Karpas-422 (cell line): ENCODE measurements at regions not wholly inside any gene's neighbourhood (a gene's known extent, or its start where the extent isn't known, plus 50 kb on each side); places are given as distances from the start of the nearest gene placed in this dataset.

ENCODE experiments used
- DNase-seq: peaks from one replicate; pipeline ENCODE4 v3.0.0-alpha.2; 2015
- H2AFZ ChIP-seq: fragments of 200-600 bp; sonication (generic); 2 replicates; pipeline ENCODE4 v1.6.1; 2014; ENCODE audit warnings: antibody characterized with exemption, low read length, mixed read lengths
- H3K27ac ChIP-seq: fragments of 200-600 bp; sonication (generic); 2 replicates; pipeline ENCODE4 v1.5.1; 2014; ENCODE audit warnings: mild to moderate bottlenecking, low read length, moderate library complexity
- H3K27me3 ChIP-seq: fragments of 200-600 bp; sonication (generic); 2 replicates; pipeline ENCODE4 v1.6.1; 2014; ENCODE audit warnings: low read length, mixed read lengths
- H3K36me3 ChIP-seq: fragments of 200-600 bp; sonication (generic); 2 replicates; pipeline ENCODE4 v1.6.1; 2014; ENCODE audit warnings: low read length, mixed read lengths; ENCODE audit not compliant: insufficient read depth
- H3K4me1 ChIP-seq: fragments of 200-600 bp; sonication (generic); 2 replicates; pipeline ENCODE4 v1.6.1; 2014; ENCODE audit warnings: mild to moderate bottlenecking, low read length, mixed read lengths
- H3K4me2 ChIP-seq: fragments of 200-600 bp; sonication (generic); 2 replicates; pipeline ENCODE4 v1.6.1; 2014; ENCODE audit warnings: low read length, low read depth, mild to moderate bottlenecking; ENCODE audit not compliant: poor library complexity, severe bottlenecking
- H3K4me3 ChIP-seq: fragments of 200-600 bp; sonication (generic); 2 replicates; pipeline ENCODE4 v1.5.1; 2014; ENCODE audit warnings: mild to moderate bottlenecking, antibody characterized with exemption, low read length, mixed read lengths
- H3K79me2 ChIP-seq: fragments of 200-600 bp; sonication (generic); 2 replicates; pipeline ENCODE4 v1.6.1; 2014; ENCODE audit warnings: mild to moderate bottlenecking, low read length, mixed read lengths
- H3K9ac ChIP-seq: fragments of 200-600 bp; sonication (generic); 2 replicates; pipeline ENCODE4 v1.6.0; 2014; ENCODE audit warnings: low read length
- H3K9me2 ChIP-seq: fragments of 200-600 bp; sonication (generic), shearing (Covaris generic); replicated peaks from 2 replicates; pipeline ENCODE4 v1.6.0; 2014; ENCODE audit warnings: mild to moderate bottlenecking, low read length, moderate library complexity; ENCODE audit not compliant: insufficient read depth
- H3K9me3 ChIP-seq: fragments of 300-700, 200-600 bp; sonication (generic); 2 replicates; pipeline ENCODE4 v1.6.1; 2014; ENCODE audit warnings: low read length, mixed read lengths
- H4K20me1 ChIP-seq: fragments of 200-600 bp; sonication (generic); 2 replicates; pipeline ENCODE4 v1.6.1; 2014; ENCODE audit warnings: mild to moderate bottlenecking, antibody characterized with exemption, low read length, low read depth; ENCODE audit not compliant: insufficient read depth

- no peak overlapping the region for H3K4me2 ChIP-seq
- no peak for DNase-seq
- no peaks in the 10 kb centered on the region for H3K9me2 ChIP-seq
- H3K27me3 ChIP-seq, result no peaks in the 10 kb centered on the region
- no peaks in the 10 kb centered on the region for H3K4me1 ChIP-seq
- no peak overlapping the region for H2AFZ ChIP-seq
- H4K20me1 ChIP-seq, result no peaks in the 10 kb centered on the region
- no peaks in the 10 kb centered on the region for H3K36me3 ChIP-seq
- no peak overlapping the region for H3K9ac ChIP-seq
- no peaks in the 10 kb centered on the region for H3K79me2 ChIP-seq
- H3K4me3 ChIP-seq, result no peak overlapping the region
- H3K9me3 ChIP-seq, result peaks cover 13% of the 10 kb centered on the region; the same call in 1 of the 2 replicates
- no peak overlapping the region for H3K27ac ChIP-seq
Measured at GRCh38 chr12:34340534-34341361, 318.5 kb downstream of the ALG10 start.

- no peak overlapping the region for H3K4me2 ChIP-seq
- DNase-seq, result no peak
- no peaks in the 10 kb centered on the region for H3K4me1 ChIP-seq
- no peak overlapping the region for H3K9ac ChIP-seq
- no peak overlapping the region for H3K27ac ChIP-seq
- no peaks in the 10 kb centered on the region for H3K9me2 ChIP-seq
- H3K9me3 ChIP-seq, result peaks cover 13% of the 10 kb centered on the region; the same call in 1 of the 2 replicates
- no peaks in the 10 kb centered on the region for H4K20me1 ChIP-seq
- no peaks in the 10 kb centered on the region for H3K27me3 ChIP-seq
- no peak overlapping the region for H2AFZ ChIP-seq
- H3K4me3 ChIP-seq, result no peak overlapping the region
- H3K36me3 ChIP-seq, result no peaks in the 10 kb centered on the region
- no peaks in the 10 kb centered on the region for H3K79me2 ChIP-seq
Measured at GRCh38 chr12:34341362-34341733, 319.1 kb downstream of the ALG10 start.

GRCh38 chr12:34342048-34342447, 319.8 kb downstream of the ALG10 start:
- Histone ChIP-seq H3K4me3 (no peak overlapping the region), H3K27ac (no peak overlapping the region), H3K79me2 (no peaks in the 10 kb centered on the region), H3K36me3 (no peaks in the 10 kb centered on the region), H3K27me3 (no peaks in the 10 kb centered on the region), H2AFZ (no peak overlapping the region), H3K4me2 (no peak overlapping the region), H4K20me1 (no peaks in the 10 kb centered on the region), H3K9me2 (no peaks in the 10 kb centered on the region), H3K4me1 (no peaks in the 10 kb centered on the region), H3K9ac (no peak overlapping the region), H3K9me3 (peaks cover 12% of the 10 kb centered on the region; the same call in 1 of the 2 replicates)
- DNase-seq, result no peak

- Histone ChIP-seq H3K79me2 (no peaks in the 10 kb centered on the region), H3K9me3 (peaks cover 7% of the 10 kb centered on the region; the same call in 1 of the 2 replicates), H3K4me3 (no peak overlapping the region), H3K27me3 (no peaks in the 10 kb centered on the region), H2AFZ (no peak overlapping the region), H3K27ac (no peak overlapping the region), H3K36me3 (no peaks in the 10 kb centered on the region), H4K20me1 (no peaks in the 10 kb centered on the region), H3K4me1 (no peaks in the 10 kb centered on the region), H3K9me2 (no peaks in the 10 kb centered on the region), H3K4me2 (no peak overlapping the region), H3K9ac (no peak overlapping the region)
- no peak for DNase-seq
Measured at GRCh38 chr12:34343345-34343744, 321.0 kb downstream of the ALG10 start.

GRCh38 chr12:34343766-34344165, 321.5 kb downstream of the ALG10 start:
- no peaks in the 10 kb centered on the region for H3K27me3 ChIP-seq
- H3K9me3 ChIP-seq, result peaks cover 7% of the 10 kb centered on the region; the same call in 1 of the 2 replicates
- no peaks in the 10 kb centered on the region for H4K20me1 ChIP-seq
- no peak overlapping the region for H3K9ac ChIP-seq
- H3K4me2 ChIP-seq, result no peak overlapping the region
- no peak overlapping the region for H3K27ac ChIP-seq
- H2AFZ ChIP-seq, result no peak overlapping the region
- H3K79me2 ChIP-seq, result no peaks in the 10 kb centered on the region
- H3K9me2 ChIP-seq, result no peaks in the 10 kb centered on the region
- no peak overlapping the region for H3K4me3 ChIP-seq
- H3K4me1 ChIP-seq, result no peaks in the 10 kb centered on the region
- DNase-seq, result no peak
- no peaks in the 10 kb centered on the region for H3K36me3 ChIP-seq

- Histone ChIP-seq H4K20me1 (no peaks in the 10 kb centered on the region), H3K4me2 (no peak overlapping the region), H3K9me2 (no peaks in the 10 kb centered on the region), H3K27ac (no peak overlapping the region), H3K4me1 (no peaks in the 10 kb centered on the region), H3K4me3 (no peak overlapping the region), H3K9me3 (peaks cover 4% of the 10 kb centered on the region; the same call in 1 of the 2 replicates), H3K9ac (no peak overlapping the region), H3K79me2 (no peaks in the 10 kb centered on the region), H3K27me3 (no peaks in the 10 kb centered on the region), H3K36me3 (no peaks in the 10 kb centered on the region), H2AFZ (no peak overlapping the region)
- no peak for DNase-seq
Measured at GRCh38 chr12:34344851-34345522, 322.7 kb downstream of the ALG10 start.

GRCh38 chr12:34345801-34346200, 323.5 kb downstream of the ALG10 start:
- no peaks in the 10 kb centered on the region for H4K20me1 ChIP-seq
- H3K9ac ChIP-seq, result no peak overlapping the region
- H3K4me2 ChIP-seq, result no peak overlapping the region
- no peaks in the 10 kb centered on the region for H3K27me3 ChIP-seq
- no peak overlapping the region for H3K27ac ChIP-seq
- H3K9me2 ChIP-seq, result no peaks in the 10 kb centered on the region
- no peak overlapping the region for H2AFZ ChIP-seq
- no peaks in the 10 kb centered on the region for H3K79me2 ChIP-seq
- H3K4me1 ChIP-seq, result no peaks in the 10 kb centered on the region
- no peak for DNase-seq
- no peak overlapping the region for H3K4me3 ChIP-seq
- no peaks in the 10 kb centered on the region for H3K36me3 ChIP-seq
- peaks cover 6% of the 10 kb centered on the region; the same call in 1 of the 2 replicates for H3K9me3 ChIP-seq

GRCh38 chr12:34346372-34347034, 324.2 kb downstream of the ALG10 start:
- Histone ChIP-seq H3K9ac (no peak overlapping the region), H3K27me3 (no peaks in the 10 kb centered on the region), H3K9me3 (peaks cover 6% of the 10 kb centered on the region; the same call in 1 of the 2 replicates), H3K4me3 (no peak overlapping the region), H3K9me2 (no peaks in the 10 kb centered on the region), H3K27ac (no peak overlapping the region), H3K4me1 (no peaks in the 10 kb centered on the region), H2AFZ (no peak overlapping the region), H3K79me2 (no peaks in the 10 kb centered on the region), H3K4me2 (no peak overlapping the region), H4K20me1 (no peaks in the 10 kb centered on the region), H3K36me3 (no peaks in the 10 kb centered on the region)
- no peak for DNase-seq
